ENCODE measurements at regions not wholly inside any gene's neighbourhood (a gene's known extent, or its start where the extent isn't known, plus 50 kb on each side); places are given as distances from the start of the nearest gene placed in this dataset.
"Not testable (repeated sequence)": the region's sequence is repeated elsewhere in the genome, so short reads cannot be mapped to it uniquely, and the experiment has no call there.

DNA sequence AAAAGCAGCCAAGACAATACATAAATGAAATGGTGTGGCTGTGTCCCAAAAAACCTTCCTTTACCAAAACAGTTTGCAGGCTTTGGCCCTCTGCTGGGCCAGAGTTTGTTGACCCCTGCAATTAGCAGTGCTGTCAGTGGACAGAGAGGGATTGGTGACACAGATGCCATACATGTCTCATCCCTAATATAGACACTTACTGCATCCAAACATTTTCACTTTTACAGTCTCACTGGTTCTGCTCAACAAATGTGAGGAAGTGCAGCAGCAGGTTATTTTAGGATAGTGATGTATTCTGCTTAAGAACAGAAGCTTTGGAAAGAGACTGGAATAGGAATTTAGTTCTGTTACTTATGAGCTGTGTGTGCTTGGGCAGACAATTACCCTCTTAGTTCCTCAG lies 462.8 kb upstream of the LRRC7 start (continued):
- no peak for TF ChIP-seq HOXB5 (CRISPR knock-in tag; IDR thresholded peaks at IDR 0.05)
- no peak for TF ChIP-seq ZSCAN20 (CRISPR knock-in tag; IDR thresholded peaks at IDR 0.05)
- no peak for TF ChIP-seq SREBF2 (IDR thresholded peaks at IDR 0.05)

DNA sequence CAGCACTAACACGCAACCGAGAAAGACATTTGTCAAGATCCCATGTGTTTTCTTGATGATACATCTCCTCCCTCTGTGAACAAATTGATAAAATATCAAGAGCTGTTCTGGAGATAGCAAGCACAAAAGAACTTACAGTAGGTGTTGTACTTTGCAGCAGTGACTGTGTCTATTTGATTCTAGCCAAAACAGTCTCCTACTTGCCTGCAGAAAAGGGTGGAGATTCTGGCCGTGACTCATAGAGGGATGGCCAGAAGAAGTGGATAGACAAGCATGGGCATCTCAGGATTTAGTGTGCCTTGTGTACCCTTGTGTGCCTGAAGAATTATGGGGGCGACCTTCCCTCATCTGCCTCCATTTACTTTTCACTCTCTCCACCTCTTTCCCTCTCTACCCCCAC lies 458.4 kb upstream of the LRRC7 start:
- TF ChIP-seq CBX8 (IDR thresholded peaks at IDR 0.05) (no peak), TFCP2L1 (CRISPR knock-in tag; IDR thresholded peaks at IDR 0.05) (no peak), NR3C1 (IDR thresholded peaks at IDR 0.05) (no peak), RCOR1 (IDR thresholded peaks at IDR 0.05; ENCODE audit: low read depth, low read length) (no peak), SMC3 (IDR thresholded peaks at IDR 0.05) (no peak)
- TF ChIP-seq, protein P1, sequence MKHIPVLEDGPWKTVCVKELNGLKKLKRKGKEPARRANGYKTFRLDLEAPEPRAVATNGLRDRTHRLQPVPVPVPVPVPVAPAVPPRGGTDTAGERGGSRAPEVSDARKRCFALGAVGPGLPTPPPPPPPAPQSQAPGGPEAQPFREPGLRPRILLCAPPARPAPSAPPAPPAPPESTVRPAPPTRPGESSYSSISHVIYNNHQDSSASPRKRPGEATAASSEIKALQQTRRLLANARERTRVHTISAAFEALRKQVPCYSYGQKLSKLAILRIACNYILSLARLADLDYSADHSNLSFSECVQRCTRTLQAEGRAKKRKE (CRISPR knock-in tag; IDR thresholded peaks at IDR 0.05; ENCODE audit: low read depth), result no peak
- H3K9me3 ChIP-seq, result no peaks in the 10 kb centered on the region
- no peak overlapping the region for H3K4me2 ChIP-seq
- H3K27ac ChIP-seq, result no peak overlapping the region
- no peaks in the 10 kb centered on the region for H3K4me1 ChIP-seq
- WGBS (ENCODE audit: missing lambda C conversion rate), result 35% methylated on average over 4 of the region's 4 CpGs
- ChIA-PET CTCF (no interaction called here), POLR2A (no interaction called here)
- DNase-seq (ENCODE audit: low read depth in 1 of 2, low spot score in 1 of 2), result no peak
- no peak for ATAC-seq
- FAIRE-seq, result no peak
- H3K4me3 ChIP-seq, result no peak overlapping the region

DNA sequence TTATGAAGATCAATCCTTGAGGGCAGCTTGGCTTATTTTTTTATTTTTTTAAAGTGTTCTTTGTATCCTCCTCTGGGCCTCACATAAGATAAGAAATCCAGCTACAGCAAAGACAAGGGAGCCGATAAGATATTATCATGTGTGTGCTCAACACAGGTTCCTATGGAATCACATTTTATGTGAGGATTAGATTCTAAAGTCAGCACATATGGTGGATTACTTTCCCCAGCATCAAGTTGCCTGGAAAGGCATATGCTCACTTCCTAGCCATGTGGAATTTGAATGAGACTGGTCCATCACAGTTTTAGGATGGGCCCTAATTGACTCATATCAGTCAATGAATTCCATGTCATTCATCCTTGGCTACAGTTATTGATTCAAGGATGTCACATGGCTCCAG lies 456.9 kb upstream of the LRRC7 start:
- DNase-seq (ENCODE audit: low read depth in 1 of 2, low spot score in 1 of 2) (no peak), FAIRE-seq (no peak), ATAC-seq (no peak)
- POLR2A ChIA-PET, result no interaction called here
- Histone ChIP-seq H3K4me1 (no peaks in the 10 kb centered on the region), H3K4me3 (no peak overlapping the region), H3K9me3 (no peaks in the 10 kb centered on the region), H3K27ac (no peak overlapping the region), H3K4me2 (no peak overlapping the region)
- no peak for TF ChIP-seq HOXB5 (CRISPR knock-in tag; IDR thresholded peaks at IDR 0.05)
- TF ChIP-seq, protein P2, sequence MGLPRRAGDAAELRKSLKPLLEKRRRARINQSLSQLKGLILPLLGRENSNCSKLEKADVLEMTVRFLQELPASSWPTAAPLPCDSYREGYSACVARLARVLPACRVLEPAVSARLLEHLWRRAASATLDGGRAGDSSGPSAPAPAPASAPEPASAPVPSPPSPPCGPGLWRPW (IDR thresholded peaks at IDR 0.05), result no peak
- TF ChIP-seq ZNF302 (CRISPR knock-in tag; IDR thresholded peaks at IDR 0.05), result no peak
- no peak for TF ChIP-seq POLR2A (IDR thresholded peaks at IDR 0.05; ENCODE audit: low read length)
- TF ChIP-seq, protein P3, sequence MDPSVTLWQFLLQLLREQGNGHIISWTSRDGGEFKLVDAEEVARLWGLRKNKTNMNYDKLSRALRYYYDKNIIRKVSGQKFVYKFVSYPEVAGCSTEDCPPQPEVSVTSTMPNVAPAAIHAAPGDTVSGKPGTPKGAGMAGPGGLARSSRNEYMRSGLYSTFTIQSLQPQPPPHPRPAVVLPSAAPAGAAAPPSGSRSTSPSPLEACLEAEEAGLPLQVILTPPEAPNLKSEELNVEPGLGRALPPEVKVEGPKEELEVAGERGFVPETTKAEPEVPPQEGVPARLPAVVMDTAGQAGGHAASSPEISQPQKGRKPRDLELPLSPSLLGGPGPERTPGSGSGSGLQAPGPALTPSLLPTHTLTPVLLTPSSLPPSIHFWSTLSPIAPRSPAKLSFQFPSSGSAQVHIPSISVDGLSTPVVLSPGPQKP (IDR thresholded peaks at IDR 0.05; ENCODE audit: low read depth, low read length), result no peak
- no peak for TF ChIP-seq EHMT2 (IDR thresholded peaks at IDR 0.05; ENCODE audit: low read depth)
- no peak for TF ChIP-seq CHD4 (IDR thresholded peaks at IDR 0.05; ENCODE audit: borderline replicate concordance)
- TF ChIP-seq RCOR1 (IDR thresholded peaks at IDR 0.05; ENCODE audit: low read depth, low read length), result no peak
- no peak for TF ChIP-seq HOXB13 (CRISPR knock-in tag; IDR thresholded peaks at IDR 0.05; ENCODE audit: low read depth)
- TF ChIP-seq FOSB (CRISPR knock-in tag; IDR thresholded peaks at IDR 0.05), result no peak
- no peak for TF ChIP-seq ESRRA (IDR thresholded peaks at IDR 0.05; ENCODE audit: borderline replicate concordance, low read length)
- no peak for TF ChIP-seq EHF (CRISPR knock-in tag; IDR thresholded peaks at IDR 0.05)
- CTCF ChIA-PET, result no interaction called here
- WGBS (ENCODE audit: missing lambda C conversion rate), result 4% methylated on average over 1 of the region's 1 CpG

DNA sequence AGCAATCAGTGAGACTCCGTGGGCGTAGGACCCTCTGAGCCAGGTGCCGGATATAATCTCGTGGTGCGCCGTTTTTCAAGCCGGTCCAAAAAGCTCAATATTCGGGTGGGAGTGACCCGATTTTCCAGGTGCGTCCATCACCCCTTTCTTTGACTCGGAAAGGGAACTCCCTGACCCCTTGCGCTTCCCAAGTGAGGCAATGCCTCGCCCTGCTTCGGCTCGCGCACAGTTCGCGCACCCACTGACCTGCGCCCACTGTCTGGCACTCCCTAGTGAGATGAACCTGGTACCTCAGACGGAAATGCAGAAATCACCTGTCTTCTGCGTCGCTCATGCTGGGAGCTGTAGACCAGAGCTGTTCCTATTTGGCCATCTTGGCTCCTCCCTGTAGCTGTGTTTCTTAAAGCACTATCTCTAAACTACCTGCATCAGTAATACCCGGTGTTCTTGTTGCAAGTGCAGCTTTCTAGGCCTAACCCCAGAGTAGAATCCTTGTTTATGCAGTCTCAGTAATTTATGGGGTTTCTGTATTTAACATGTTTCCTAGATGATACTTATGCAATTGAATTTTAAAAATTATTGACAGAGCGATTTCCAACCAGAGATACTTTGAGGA lies 447.5 kb upstream of the LRRC7 start:
- DNase-seq (ENCODE audit: low read depth in 1 of 2, low spot score in 1 of 2); H3K4me1 ChIP-seq; FAIRE-seq; CTCF ChIA-PET; ATAC-seq; H3K9me3 ChIP-seq; H3K4me3 ChIP-seq; H3K4me2 ChIP-seq; POLR2A ChIA-PET; H3K27ac ChIP-seq: not testable (repeated sequence)
- 55% methylated on average over 9 of the region's 24 CpGs for WGBS (ENCODE audit: missing lambda C conversion rate)

Measured in A549 (cell line).